ENCODE measurements at regions not wholly inside any gene's neighbourhood (a gene's known extent, or its start where the extent isn't known, plus 50 kb on each side); places are given as distances from the start of the nearest gene placed in this dataset.

DNA sequence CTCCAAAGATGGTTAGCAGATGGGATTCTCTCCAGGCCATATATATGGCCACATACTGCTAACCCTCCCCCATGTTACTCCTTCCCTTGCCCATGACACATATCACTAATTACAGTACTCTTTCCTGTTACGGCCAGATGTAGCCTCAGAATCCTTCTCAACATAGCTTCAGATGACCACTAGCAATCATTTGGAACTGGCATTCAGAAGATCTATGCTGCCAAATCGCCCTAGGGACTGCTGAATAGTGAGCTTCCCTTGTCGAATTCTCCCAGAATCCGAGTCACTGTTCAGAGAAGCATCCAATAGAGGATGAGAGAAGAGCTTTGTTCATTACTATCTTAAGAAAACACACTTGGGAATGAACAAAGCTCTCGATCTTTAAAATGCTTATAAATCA, 121.2 kb upstream of the TANK start:
- Mint-ChIP-seq H3K36me3 (ENCODE audit: low read depth) (no peaks in the 10 kb centered on the region), H3K27ac (no peak overlapping the region), H3K4me1 (ENCODE audit: low read depth) (no peaks in the 10 kb centered on the region), H3K27me3 (ENCODE audit: low read depth) (peaks cover 25% of the 10 kb centered on the region), H3K9me3 (peaks cover 9% of the 10 kb centered on the region), H3K4me3 (no peak overlapping the region)

DNA sequence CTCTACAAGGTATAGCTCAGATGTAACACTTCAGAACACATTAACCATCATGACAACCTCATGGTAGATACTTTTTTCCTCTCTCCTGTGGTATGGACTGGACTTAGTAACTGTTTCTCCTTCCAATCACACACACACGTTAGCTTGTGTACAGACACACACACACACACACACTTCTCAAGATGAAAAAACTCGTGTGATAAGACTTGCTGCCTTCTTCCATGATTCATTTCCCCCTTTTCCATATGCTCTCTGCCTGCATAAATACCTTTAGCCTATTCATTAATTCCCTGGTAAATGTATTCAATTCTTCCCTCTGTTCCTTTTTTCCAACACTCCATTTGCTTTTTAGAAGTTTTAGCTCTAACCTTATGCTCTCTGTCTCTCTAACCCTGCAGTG, 118.9 kb upstream of the TANK start:
- Mint-ChIP-seq H3K9me3 (no peaks in the 10 kb centered on the region), H3K4me1 (ENCODE audit: low read depth) (no peaks in the 10 kb centered on the region), H3K27ac (no peak overlapping the region), H3K36me3 (ENCODE audit: low read depth) (no peaks in the 10 kb centered on the region), H3K4me3 (no peak overlapping the region), H3K27me3 (ENCODE audit: low read depth) (peaks cover 44% of the 10 kb centered on the region)

DNA sequence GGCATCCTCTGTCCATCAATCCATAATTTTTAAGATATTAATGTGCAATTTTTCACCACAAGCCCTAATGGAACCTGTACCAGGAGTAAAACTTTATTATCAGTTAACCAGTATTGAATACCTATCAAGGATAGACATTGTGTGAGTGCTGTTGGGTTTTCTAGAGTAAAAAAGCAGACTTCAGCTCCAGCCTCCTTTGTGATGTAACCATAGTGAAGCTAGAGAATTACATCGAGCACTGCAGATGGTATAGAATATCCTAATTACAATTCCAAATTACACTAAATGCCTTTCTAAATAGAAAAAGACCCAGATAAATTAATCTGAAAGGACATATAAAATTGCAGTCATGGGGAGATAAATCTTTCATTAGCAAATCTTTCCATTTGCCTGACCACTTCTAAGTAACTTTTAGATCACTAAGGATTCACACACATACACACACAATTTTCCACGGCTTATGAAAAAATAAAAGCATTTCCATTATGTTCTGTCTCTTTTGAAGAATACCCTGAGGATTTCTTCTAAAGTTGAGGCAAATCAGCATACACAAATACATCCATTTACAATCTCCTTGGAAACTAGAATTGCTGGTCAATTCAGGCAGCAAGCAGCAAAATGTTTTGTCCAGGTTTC, 117.1 kb upstream of the TANK start:
- Mint-ChIP-seq H3K27me3 (ENCODE audit: low read depth) (peaks cover 57% of the 10 kb centered on the region), H3K4me3 (no peak overlapping the region), H3K9me3 (no peaks in the 10 kb centered on the region), H3K4me1 (ENCODE audit: low read depth) (no peaks in the 10 kb centered on the region), H3K27ac (no peak overlapping the region), H3K36me3 (ENCODE audit: low read depth) (no peaks in the 10 kb centered on the region)

DNA sequence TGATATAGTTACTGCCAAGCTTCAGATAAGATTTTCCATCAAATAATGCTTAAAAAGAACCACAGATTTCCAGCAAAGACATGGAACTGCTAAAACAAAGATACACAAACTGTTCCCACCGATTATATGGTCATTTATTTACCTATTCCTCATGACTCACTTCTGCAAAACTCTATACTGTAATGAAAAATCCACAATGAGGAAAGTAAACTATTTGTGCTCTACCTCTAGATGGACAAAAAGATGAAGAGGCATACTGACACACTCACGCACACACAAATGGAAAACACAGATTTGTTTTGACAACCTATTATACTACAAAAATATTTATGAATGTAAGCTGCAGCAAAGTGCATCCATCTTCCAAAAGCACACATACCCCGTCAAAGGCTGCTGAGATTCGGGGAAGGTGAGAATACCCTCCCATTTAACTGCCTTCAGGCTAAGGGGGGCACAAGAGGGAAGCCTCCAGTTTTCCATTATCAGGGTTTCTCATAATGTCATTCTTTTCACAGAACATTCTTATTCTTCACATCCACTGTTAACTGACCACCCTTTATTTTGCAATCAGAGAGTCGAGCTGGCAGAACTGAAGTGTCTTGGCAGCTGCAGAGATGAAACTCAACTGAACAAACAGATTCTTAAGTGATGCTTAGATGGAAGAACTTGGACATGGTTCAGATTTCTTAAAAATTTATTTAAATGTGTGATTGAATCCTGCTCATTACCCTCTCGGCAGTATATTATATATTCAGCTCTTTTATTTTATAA, 115.9 kb upstream of the TANK start:
- Mint-ChIP-seq H3K4me1 (ENCODE audit: low read depth) (no peaks in the 10 kb centered on the region), H3K4me3 (no peak overlapping the region), H3K9me3 (no peaks in the 10 kb centered on the region), H3K36me3 (ENCODE audit: low read depth) (no peaks in the 10 kb centered on the region), H3K27me3 (ENCODE audit: low read depth) (peaks cover 55% of the 10 kb centered on the region), H3K27ac (no peak overlapping the region)

DNA sequence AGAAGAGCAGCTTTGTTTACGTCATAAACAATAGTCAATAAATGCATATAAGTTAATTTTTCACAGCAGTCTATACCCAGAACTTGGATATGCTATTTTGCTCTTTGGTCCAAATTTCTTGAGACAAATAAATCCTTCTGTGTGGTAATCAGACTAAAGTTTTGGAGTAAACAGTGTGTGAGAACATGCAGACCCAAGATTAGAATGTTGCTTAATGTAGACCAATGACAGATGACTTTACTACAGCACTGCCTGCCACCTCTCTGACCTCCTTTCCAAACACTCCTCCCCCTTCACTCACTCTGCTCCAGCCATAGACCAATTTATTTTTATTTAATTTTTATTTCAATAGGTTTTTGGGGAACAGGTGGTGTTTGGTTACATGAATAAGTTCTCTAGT, 115.3 kb upstream of the TANK start:
- no peaks in the 10 kb centered on the region for H3K4me1 Mint-ChIP-seq (ENCODE audit: low read depth)
- no peaks in the 10 kb centered on the region for H3K36me3 Mint-ChIP-seq (ENCODE audit: low read depth)
- H3K4me3 Mint-ChIP-seq: no peak overlapping the region
- H3K27ac Mint-ChIP-seq: no peak overlapping the region
- peaks cover 60% of the 10 kb centered on the region for H3K27me3 Mint-ChIP-seq (ENCODE audit: low read depth)
- H3K9me3 Mint-ChIP-seq: no peaks in the 10 kb centered on the region

DNA sequence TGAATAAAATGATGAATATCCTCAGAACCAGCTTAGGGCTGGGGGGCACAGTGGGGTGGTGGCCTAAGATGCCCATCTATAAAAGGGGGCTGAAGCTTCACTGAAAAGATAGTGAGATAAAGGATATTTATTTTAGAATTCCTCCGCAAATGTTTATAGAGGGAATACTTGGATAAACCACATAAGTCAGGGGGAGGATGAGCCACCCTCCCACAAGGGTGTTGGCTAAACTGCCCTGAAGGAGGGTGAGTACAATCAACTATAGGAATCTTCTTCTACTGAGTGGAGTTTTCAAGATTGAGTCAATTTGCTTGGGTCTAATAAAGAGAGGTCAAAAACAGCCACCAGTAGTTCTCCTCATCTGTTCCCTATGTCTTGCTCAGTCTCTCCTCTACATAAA, 114.5 kb upstream of the TANK start:
- peaks cover 61% of the 10 kb centered on the region for H3K27me3 Mint-ChIP-seq (ENCODE audit: low read depth)
- no peak overlapping the region for H3K27ac Mint-ChIP-seq

DNA sequence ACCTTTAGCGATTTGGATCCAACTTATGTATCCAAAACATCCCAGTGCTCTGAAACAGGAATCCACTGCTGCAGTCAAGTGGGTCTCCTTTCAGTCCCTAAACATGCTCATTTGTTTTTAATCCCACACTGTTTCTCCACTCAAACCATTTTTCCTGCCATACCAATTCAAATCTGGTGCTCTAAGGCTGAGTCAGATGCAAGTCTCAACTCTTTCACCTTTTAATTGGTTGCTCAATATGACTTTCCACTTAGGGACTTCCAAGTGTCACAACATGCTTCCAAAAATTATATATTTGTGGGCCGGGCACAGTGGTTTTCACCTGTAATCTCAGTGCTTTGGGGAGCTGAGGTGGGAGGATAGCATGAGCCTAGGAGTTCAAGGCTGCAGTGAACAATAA, 113.4 kb upstream of the TANK start:
- H3K4me3 Mint-ChIP-seq: no peak overlapping the region
- H3K27ac Mint-ChIP-seq: no peak overlapping the region
- H3K9me3 Mint-ChIP-seq: no peaks in the 10 kb centered on the region
- H3K36me3 Mint-ChIP-seq (ENCODE audit: low read depth): no peaks in the 10 kb centered on the region
- no peaks in the 10 kb centered on the region for H3K4me1 Mint-ChIP-seq (ENCODE audit: low read depth)
- peaks cover 64% of the 10 kb centered on the region for H3K27me3 Mint-ChIP-seq (ENCODE audit: low read depth)

More for the DNA sequence above, 114.5 kb upstream of the TANK start:
- no peak overlapping the region for H3K4me3 Mint-ChIP-seq
- H3K36me3 Mint-ChIP-seq (ENCODE audit: low read depth): no peaks in the 10 kb centered on the region
- H3K4me1 Mint-ChIP-seq (ENCODE audit: low read depth): no peaks in the 10 kb centered on the region
- no peaks in the 10 kb centered on the region for H3K9me3 Mint-ChIP-seq

DNA sequence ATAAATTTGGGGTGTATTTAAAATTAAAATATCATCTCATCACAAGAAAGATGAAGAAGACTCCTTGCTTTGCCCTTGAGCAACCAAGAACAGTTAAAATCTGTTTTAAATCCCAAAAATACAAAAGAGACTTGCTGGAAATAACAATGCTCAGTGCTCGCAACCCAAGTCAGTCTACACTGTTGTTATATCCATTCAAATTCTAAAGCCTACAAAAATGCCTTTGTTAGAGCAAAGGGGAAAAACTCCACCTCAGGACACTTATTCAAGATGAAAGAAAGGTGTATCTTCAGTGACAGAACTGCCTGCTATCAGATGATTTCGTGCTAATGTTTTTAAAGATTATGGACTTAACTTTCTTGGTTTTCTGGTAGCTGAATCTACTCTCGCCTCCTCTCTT, 111.9 kb upstream of the TANK start:
- Mint-ChIP-seq H3K9me3 (no peaks in the 10 kb centered on the region), H3K27ac (no peak overlapping the region), H3K36me3 (ENCODE audit: low read depth) (no peaks in the 10 kb centered on the region), H3K4me3 (no peak overlapping the region), H3K4me1 (ENCODE audit: low read depth) (no peaks in the 10 kb centered on the region), H3K27me3 (ENCODE audit: low read depth) (peaks cover 78% of the 10 kb centered on the region)

DNA sequence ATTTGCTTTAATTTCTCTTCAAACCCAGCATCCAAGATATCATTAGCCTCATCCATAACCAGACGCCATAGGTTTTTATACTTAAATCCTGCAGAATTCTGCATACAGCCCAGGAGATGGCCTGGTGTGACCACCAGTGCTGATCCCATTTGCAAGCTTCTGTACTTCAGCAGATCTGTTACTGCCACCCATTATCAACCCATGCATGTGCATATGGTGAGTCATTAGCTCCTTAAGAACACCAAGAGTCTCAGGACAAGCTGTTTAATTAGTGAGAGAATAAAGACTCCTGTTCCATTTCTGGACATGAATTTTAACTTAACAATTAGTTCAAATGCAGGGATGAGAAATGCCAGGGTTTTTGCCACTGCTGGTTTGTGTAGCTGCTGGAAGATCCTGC, 110.7 kb upstream of the TANK start:
- H3K4me1 Mint-ChIP-seq (ENCODE audit: low read depth): no peaks in the 10 kb centered on the region
- H3K9me3 Mint-ChIP-seq: no peaks in the 10 kb centered on the region
- no peaks in the 10 kb centered on the region for H3K36me3 Mint-ChIP-seq (ENCODE audit: low read depth)
- H3K4me3 Mint-ChIP-seq: no peak overlapping the region
- no peak overlapping the region for H3K27ac Mint-ChIP-seq
- peaks cover 77% of the 10 kb centered on the region for H3K27me3 Mint-ChIP-seq (ENCODE audit: low read depth)

DNA sequence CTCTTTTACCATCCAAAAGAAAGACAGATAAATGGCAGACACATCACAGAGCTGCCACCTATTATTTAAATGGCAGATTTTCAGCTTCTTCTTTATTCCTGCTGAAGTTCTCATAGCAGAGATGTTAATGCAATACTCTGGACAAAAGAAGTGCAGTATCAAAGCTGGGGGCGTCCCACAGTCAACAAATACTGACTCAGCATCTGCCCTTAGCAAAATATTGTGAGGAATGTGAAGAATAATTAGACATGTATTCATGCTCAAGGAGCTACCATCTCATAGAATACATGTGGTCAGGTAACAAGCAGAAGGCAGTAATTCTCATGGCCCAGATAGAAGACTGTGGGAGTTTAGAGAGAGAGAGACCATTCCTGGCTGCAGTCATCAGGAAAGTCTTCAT, 108.0 kb upstream of the TANK start:
- Mint-ChIP-seq H3K4me1 (ENCODE audit: low read depth) (no peaks in the 10 kb centered on the region), H3K9me3 (peaks cover 14% of the 10 kb centered on the region), H3K27me3 (ENCODE audit: low read depth) (peaks cover 65% of the 10 kb centered on the region), H3K36me3 (ENCODE audit: low read depth) (peaks cover 2% of the 10 kb centered on the region), H3K27ac (no peak overlapping the region), H3K4me3 (no peak overlapping the region)

DNA sequence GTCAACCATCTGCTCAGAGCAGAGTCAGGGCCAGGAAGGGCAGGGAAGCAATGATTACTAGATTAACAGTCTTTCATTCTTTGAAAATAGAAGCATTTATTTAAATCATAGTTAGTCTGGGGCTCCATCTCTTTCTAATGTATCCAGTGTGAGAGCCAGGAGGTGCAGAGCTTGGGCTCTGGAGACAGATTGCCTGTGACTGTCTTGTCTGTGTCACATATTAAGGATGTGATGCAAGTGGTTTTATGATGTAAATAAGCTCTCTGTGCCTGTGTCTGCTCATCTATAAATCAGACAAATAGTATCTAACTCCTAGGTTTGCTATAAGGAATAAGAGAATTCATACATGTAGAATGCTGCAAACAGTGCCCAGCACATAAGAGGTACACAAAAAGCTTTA, 104.9 kb upstream of the TANK start:
- H3K9me3 Mint-ChIP-seq: peaks cover 17% of the 10 kb centered on the region
- no peak overlapping the region for H3K27ac Mint-ChIP-seq
- no peaks in the 10 kb centered on the region for H3K4me1 Mint-ChIP-seq (ENCODE audit: low read depth)
- H3K36me3 Mint-ChIP-seq (ENCODE audit: low read depth): peaks cover 2% of the 10 kb centered on the region
- H3K4me3 Mint-ChIP-seq: no peak overlapping the region
- H3K27me3 Mint-ChIP-seq (ENCODE audit: low read depth): peaks cover 49% of the 10 kb centered on the region

DNA sequence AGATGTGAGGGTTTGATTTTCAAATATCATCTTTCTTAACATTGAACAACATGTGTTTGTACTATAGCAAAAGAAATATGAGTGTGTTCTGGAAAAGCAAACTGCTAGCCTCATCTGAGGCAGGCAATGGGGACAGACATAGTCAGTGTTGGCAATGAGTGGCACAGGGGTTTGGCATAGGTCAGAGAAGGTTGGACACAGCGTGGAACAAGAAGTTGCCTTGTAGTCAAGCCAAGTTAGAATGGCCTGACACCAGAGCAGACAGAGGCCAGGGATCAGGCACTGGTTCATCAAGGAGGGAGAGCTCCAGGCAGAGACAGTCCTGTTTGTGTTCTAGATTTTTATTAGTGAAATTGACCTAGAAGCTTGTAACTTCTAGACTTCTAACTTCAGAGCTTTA, 100.8 kb upstream of the TANK start:
- Mint-ChIP-seq H3K36me3 (ENCODE audit: low read depth) (peaks cover 3% of the 10 kb centered on the region), H3K4me3 (no peak overlapping the region), H3K27ac (no peak overlapping the region), H3K4me1 (ENCODE audit: low read depth) (peaks cover 4% of the 10 kb centered on the region), H3K9me3 (peaks cover 17% of the 10 kb centered on the region), H3K27me3 (ENCODE audit: low read depth) (peaks cover 17% of the 10 kb centered on the region)

DNA sequence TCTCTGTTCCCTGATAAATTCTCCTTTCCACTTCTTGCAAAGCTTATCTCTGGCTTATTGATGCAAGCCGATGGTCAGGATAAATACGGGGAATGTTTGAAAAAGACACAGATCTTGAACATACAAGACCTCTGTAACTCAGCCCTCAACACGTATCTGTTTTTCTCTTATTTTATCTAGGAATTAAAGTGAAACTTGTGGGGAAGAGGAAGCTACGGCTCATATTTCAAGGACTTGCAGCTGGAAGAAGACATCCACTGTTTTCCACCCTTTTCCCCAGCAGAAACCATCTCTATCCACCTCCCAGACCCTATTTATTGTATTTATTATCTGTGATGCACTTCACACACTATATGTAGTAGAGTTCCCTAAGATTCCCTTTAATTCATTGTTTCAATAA, 98.4 kb upstream of the TANK start:
- Mint-ChIP-seq H3K4me3 (no peak overlapping the region), H3K36me3 (ENCODE audit: low read depth) (peaks cover 1% of the 10 kb centered on the region), H3K9me3 (peaks cover 7% of the 10 kb centered on the region), H3K27ac (no peak overlapping the region), H3K27me3 (ENCODE audit: low read depth) (peaks cover 6% of the 10 kb centered on the region), H3K4me1 (ENCODE audit: low read depth) (peaks cover 5% of the 10 kb centered on the region)

DNA sequence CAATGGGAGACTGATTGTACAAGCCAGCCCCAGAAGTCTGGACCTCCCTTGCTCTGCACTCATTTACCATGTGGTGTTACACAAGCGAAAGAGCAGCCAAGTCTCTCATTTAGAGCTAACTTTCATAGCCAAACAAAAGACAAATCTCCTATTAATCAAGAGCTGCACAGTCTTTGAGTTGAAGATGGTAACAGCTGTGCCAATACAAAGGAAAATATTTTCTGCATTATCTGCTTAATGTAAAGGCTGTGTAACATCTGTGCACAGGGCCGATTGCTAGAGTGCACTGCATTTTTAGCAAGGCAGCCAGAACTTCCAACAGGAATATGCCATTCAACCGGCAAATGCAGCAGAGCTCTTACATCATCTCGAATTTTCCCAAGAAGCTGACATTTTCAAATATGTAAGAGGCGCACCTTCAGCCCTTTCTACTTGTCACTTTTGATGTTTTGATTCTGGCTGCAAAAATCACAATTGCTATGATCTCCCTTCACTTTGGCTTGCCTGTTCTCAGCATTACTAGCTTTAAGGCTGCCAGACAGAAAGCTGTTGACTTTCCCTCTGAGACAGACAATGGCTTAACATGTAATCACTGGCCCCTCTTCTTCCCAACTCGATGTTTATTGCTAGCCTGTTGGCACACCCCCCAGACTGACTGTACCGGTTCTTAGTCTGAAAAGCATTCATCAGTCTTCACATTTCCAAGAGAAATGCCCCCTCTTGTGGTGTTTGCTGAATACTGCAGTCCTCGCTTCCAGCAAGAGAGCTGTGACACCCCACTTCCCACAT, 96.9 kb upstream of the TANK start:
- H3K4me1 Mint-ChIP-seq (ENCODE audit: low read depth): peaks cover 14% of the 10 kb centered on the region
- H3K4me3 Mint-ChIP-seq: no peak overlapping the region
- peaks cover 3% of the 10 kb centered on the region for H3K27me3 Mint-ChIP-seq (ENCODE audit: low read depth)

DNA sequence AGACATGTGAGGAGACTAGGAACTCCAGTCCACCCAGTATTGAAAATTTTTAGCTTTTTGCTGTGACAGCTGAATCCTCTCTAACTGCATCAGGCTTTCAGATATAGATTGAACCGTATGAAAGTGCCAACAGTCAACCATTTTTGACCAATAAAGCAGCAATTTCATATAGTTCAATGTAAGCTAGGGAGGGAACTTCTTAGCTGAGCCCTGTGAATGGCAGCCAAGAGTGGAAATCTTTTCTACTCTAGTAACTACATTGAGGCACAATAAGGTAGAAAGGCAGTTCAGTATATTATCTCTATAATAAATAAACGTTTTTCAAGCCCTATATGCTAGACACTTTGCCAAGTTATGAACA, 96.3 kb upstream of the TANK start:
- Mint-ChIP-seq H3K4me3 (no peak overlapping the region), H3K36me3 (ENCODE audit: low read depth) (peaks cover 1% of the 10 kb centered on the region), H3K4me1 (ENCODE audit: low read depth) (peaks cover 14% of the 10 kb centered on the region), H3K27ac (no peak overlapping the region), H3K27me3 (ENCODE audit: low read depth) (peaks cover 3% of the 10 kb centered on the region), H3K9me3 (no peaks in the 10 kb centered on the region)

More for the DNA sequence above, 96.9 kb upstream of the TANK start:
- Mint-ChIP-seq H3K36me3 (ENCODE audit: low read depth) (peaks cover 1% of the 10 kb centered on the region), H3K9me3 (no peaks in the 10 kb centered on the region), H3K27ac (no peak overlapping the region)

All from T-helper 1 cell treated with Interleukin-12 subunit alpha and Interleukin-12 subunit beta and Interleukin-4 antibody, amounts not matched to agents 30 μg/mL and 1 μg/mL, for 36 hours (primary cell).